HepG2 (cell line): ENCODE measurements at regions not wholly inside any gene's neighbourhood (a gene's known extent, or its start where the extent isn't known, plus 50 kb on each side); places are given as distances from the start of the nearest gene placed in this dataset.

Experiments used
- ATAC-seq: fragments of 200-7000 bp; cut with Tn5 transposase; 3 replicates; pipeline ENCODE4 v1.9.1; 2020; ENCODE audit warnings: mild to moderate bottlenecking, moderate library complexity
- BruUV-seq: library from RNA; stranded (reverse); fragments of 400-500 nt; replicated peaks from 2 replicates; lab custom pipeline; 2021; lab: Mats Ljungman, UMichigan
- CTCF ChIA-PET: fragments of 300-600 bp; formaldehyde crosslinking; extraction: SDS; loops from one replicate; lab custom pipeline; 2021; ENCODE audit warnings: low total read pairs, inconsistent platforms, low intra/inter-chr PET ratio; lab: Yijun Ruan, JAX
- POLR2A ChIA-PET: fragments of 350-600 bp; sonication (Branson Sonifier 250); formaldehyde crosslinking; loops from one replicate; lab custom pipeline; 2020; ENCODE audit warnings: antibody characterized with exemption, inconsistent platforms; lab: Yijun Ruan, JAX
- DNase-seq: peaks from one replicate; pipeline ENCODE4 v3.0.0-alpha.2; 2015; ENCODE audit warnings: low spot score
- FAIRE-seq: peaks from 3 replicates; lab custom pipeline; 2011; peaks lifted over from hg19 to GRCh38; lab: Jason Lieb, UNC
- H2AFZ ChIP-seq: one replicate; pipeline ENCODE4 v1.6.1; 2011; ENCODE audit warnings: low read length, inconsistent platforms
- H3K27ac ChIP-seq: fragments of 300-600 bp; 3 replicates; pipeline ENCODE4 v1.8.0; 2011; ENCODE audit warnings: mixed run types, mild to moderate bottlenecking, mixed read lengths, low read length, inconsistent platforms; ENCODE audit not compliant: insufficient read depth; ENCODE audit errors: extremely low read length
- H3K27me3 ChIP-seq, 2 experiments: fragments of 200-600 bp in 1 of 2; 2 replicates in 1 of 2; 3 replicates in 1 of 2; pipeline versions ENCODE4 v1.6.0 to v1.8.0; 2011; ENCODE audit warnings: low read length in 2 of 2, mild to moderate bottlenecking in 2 of 2, moderate library complexity in 2 of 2, inconsistent platforms in 1 of 2; ENCODE audit not compliant: insufficient read depth in 2 of 2, control insufficient read depth in 1 of 2
- H3K36me3 ChIP-seq, 2 experiments: fragments of 200-600 bp in 1 of 2; replicated peaks in 1 of 2; 2 replicates in 1 of 2; 3 replicates in 1 of 2; pipeline versions ENCODE4 v1.5.1 to v1.8.0; 2011; ENCODE audit warnings: low read length in 2 of 2, inconsistent platforms in 1 of 2; ENCODE audit not compliant: insufficient read depth in 2 of 2, control insufficient read depth in 1 of 2
- H3K4me1 ChIP-seq: 2 replicates; pipeline ENCODE4 v1.5.1; 2012; ENCODE audit warnings: low read length, inconsistent platforms; ENCODE audit not compliant: insufficient read depth
- H3K4me2 ChIP-seq: 2 replicates; pipeline ENCODE4 v1.6.0; 2011; ENCODE audit warnings: low read depth, low read length, inconsistent platforms
- H3K4me3 ChIP-seq, 3 experiments: fragments of 200-600 bp in 1 of 3; sonication (generic), shearing (Covaris generic) in 1 of 3; replicated peaks in 1 of 3; 2 replicates each; pipeline ENCODE4 v1.5.1; 2011 to 2016; ENCODE audit warnings: low read length in 3 of 3, inconsistent platforms in 2 of 3, low read depth in 2 of 3, mild to moderate bottlenecking in 2 of 3, control low read depth in 1 of 3, mixed read lengths in 1 of 3; ENCODE audit not compliant: insufficient read depth in 1 of 3
- H3K79me2 ChIP-seq: one replicate; pipeline ENCODE4 v1.6.1; 2011; ENCODE audit warnings: low read length, inconsistent platforms; ENCODE audit not compliant: insufficient read depth
- H3K9ac ChIP-seq: 2 replicates; pipeline ENCODE4 v1.6.0; 2011; ENCODE audit warnings: mild to moderate bottlenecking, low read depth, low read length, inconsistent platforms; ENCODE audit not compliant: insufficient read depth
- H3K9me3 ChIP-seq: 2 replicates; pipeline ENCODE4 v1.5.1; 2012; ENCODE audit warnings: mild to moderate bottlenecking, low read length
- H4K20me1 ChIP-seq: 2 replicates; pipeline ENCODE4 v1.6.0; 2011; ENCODE audit warnings: inconsistent platforms, mild to moderate bottlenecking, low read length, moderate library complexity; ENCODE audit not compliant: insufficient read depth
- HDAC1 ChIP-seq: sonication (generic); formaldehyde crosslinking; IDR thresholded peaks from 2 replicates; pipeline ENCODE4 v1.5.1; 2020; ENCODE audit warnings: mild to moderate bottlenecking, missing genetic modification reagents
- MTF1 ChIP-seq: sonication (generic); formaldehyde crosslinking; IDR thresholded peaks from 2 replicates; pipeline ENCODE4 v1.5.0; 2020; ENCODE audit warnings: missing genetic modification reagents
- NCOA5 ChIP-seq: sonication (generic); formaldehyde crosslinking; IDR thresholded peaks from 2 replicates; pipeline ENCODE4 v1.4.0; 2020; ENCODE audit warnings: missing genetic modification reagents
- NKX3-1 ChIP-seq: sonication (generic); formaldehyde crosslinking; IDR thresholded peaks from 2 replicates; pipeline ENCODE4 v1.5.0; 2020; ENCODE audit warnings: missing genetic modification reagents
- PTBP1 ChIP-seq: fragments of 200-400 bp; formaldehyde crosslinking; IDR thresholded peaks from 2 replicates; pipeline ENCODE4 v1.6.1; 2018; ENCODE audit warnings: low read length, low read depth; ENCODE audit not compliant: poor library complexity, severe bottlenecking
- RXRA ChIP-seq: sonication (generic); formaldehyde crosslinking; IDR thresholded peaks from 2 replicates; pipeline ENCODE4 v1.5.1; 2020; ENCODE audit warnings: missing genetic modification reagents
- SAFB2 ChIP-seq: sonication (generic); formaldehyde crosslinking; IDR thresholded peaks from 2 replicates; pipeline ENCODE4 v1.5.1; 2020; ENCODE audit warnings: missing genetic modification reagents, low read depth, mild to moderate bottlenecking, borderline replicate concordance
- SRSF1 ChIP-seq: fragments of 200-400 bp; formaldehyde crosslinking; optimal IDR thresholded peaks from 2 replicates; pipeline ENCODE3; 2017; ENCODE audit warnings: mild to moderate bottlenecking, low read depth, low read length, moderate library complexity
- ZBTB10 ChIP-seq: sonication (generic); formaldehyde crosslinking; IDR thresholded peaks from 2 replicates; pipeline ENCODE4 v1.4.0; 2020; ENCODE audit warnings: missing genetic modification reagents, borderline replicate concordance
- ZMYM4 ChIP-seq: sonication (generic); formaldehyde crosslinking; IDR thresholded peaks from 2 replicates; pipeline ENCODE4 v1.8.1; 2023; ENCODE audit warnings: mild to moderate bottlenecking, missing genetic modification reagents
- ZNF543 ChIP-seq: sonication (generic); formaldehyde crosslinking; IDR thresholded peaks from 2 replicates; pipeline ENCODE4 v1.4.0; 2020; ENCODE audit warnings: mild to moderate bottlenecking, missing genetic modification reagents
- ZNF572 ChIP-seq: sonication (generic); formaldehyde crosslinking; IDR thresholded peaks from 2 replicates; pipeline ENCODE4 v1.5.1; 2020; ENCODE audit warnings: mild to moderate bottlenecking, missing genetic modification reagents
- ZNF639 ChIP-seq: conservative IDR thresholded peaks from 2 replicates; pipeline ENCODE4 v1.6.1; 2018; ENCODE audit warnings: missing genetic modification reagents
- ZNF652 ChIP-seq: IDR thresholded peaks from 2 replicates; pipeline ENCODE4 v1.6.1; 2016; ENCODE audit warnings: low read depth, borderline replicate concordance
- ZNF724P ChIP-seq: sonication (generic); formaldehyde crosslinking; IDR thresholded peaks from 2 replicates; pipeline ENCODE4 v1.8.0; 2022; ENCODE audit warnings: missing genetic modification reagents, borderline replicate concordance
- ZNF773 ChIP-seq: sonication (generic); formaldehyde crosslinking; IDR thresholded peaks from 2 replicates; pipeline ENCODE4 v1.4.0; 2020; ENCODE audit warnings: missing genetic modification reagents, borderline replicate concordance
- WGBS: methylation state at CpG from one replicate; pipeline ENCODE4 v1.1.6; 2017; ENCODE audit warnings: low lambda C conversion rate; 5-methylcytosine and 5-hydroxymethylcytosine counted together
- in situ Hi-C: cut with HindIII; loops from 2 replicates; pipeline ENCODE4 v1.10.0; 2017; ENCODE audit warnings: low pct_unique_long_range_greater_than_20kb; ENCODE audit not compliant: extremely low pct_ligation_motif_present
- intact Hi-C: fragments of 100-400 bp; cut with micrococcal nuclease; formaldehyde crosslinking; loops from one replicate; pipeline ENCODE4 v1.10.0; 2022; ENCODE audit not compliant: unreplicated experiment

DNA sequence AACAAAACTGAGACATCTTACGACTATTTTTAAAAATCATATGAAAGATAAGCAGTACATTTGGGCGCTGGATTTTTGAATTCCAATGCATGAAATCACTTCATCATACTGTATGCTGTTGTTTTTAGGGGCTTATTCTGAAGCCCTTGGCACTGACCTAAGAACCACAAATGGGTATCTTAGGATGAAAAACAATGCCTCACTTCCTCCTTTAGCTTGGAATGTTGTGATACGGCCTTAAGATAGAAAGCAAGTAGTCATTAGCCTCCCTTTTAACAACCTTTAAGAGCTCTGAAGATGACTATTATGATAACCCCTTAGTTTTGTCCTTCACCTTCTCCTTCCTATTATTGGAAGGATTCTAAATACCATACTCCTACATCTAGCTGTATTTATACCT is 289.8 kb downstream of the ARPP21 start:
- in situ Hi-C loops (no loop called here), intact Hi-C loops (no loop called here)
- Histone ChIP-seq H4K20me1 (no peaks in the 10 kb centered on the region), H3K36me3 (no peaks in the 10 kb centered on the region), H3K79me2 (no peaks in the 10 kb centered on the region), H2AFZ (no peak overlapping the region), H3K9me3 (0 out of 2 replicates have a peak, but pooled peaks cover 4% of the 10 kb centered on the region), H3K27me3 (no peaks in the 10 kb centered on the region), H3K9ac (no peak overlapping the region), H3K4me3 (no peak overlapping the region), H3K4me1 (peaks cover 7% of the 10 kb centered on the region; the same call in 1 of the 2 replicates), H3K27ac (no peak overlapping the region), H3K4me2 (no peak overlapping the region)
- POLR2A ChIA-PET = no interaction called here
- no peak for FAIRE-seq
- 53% methylated on average over 3 of the region's 3 CpGs for WGBS
- DNase-seq = no peak
- no peak for ATAC-seq
- BruUV-seq = no TSS peak
- CTCF ChIA-PET = no interaction called here
- TF ChIP-seq ZNF639 (CRISPR knock-in tag) (no peak), ZNF773 (CRISPR knock-in tag) (no peak)

GRCh38 chr3:35931867-35932266 is 292.5 kb downstream of the ARPP21 start:
- no TSS peak for BruUV-seq
- H3K79me2 ChIP-seq = no peaks in the 10 kb centered on the region
- FAIRE-seq = no peak
- 0 out of 2 replicates have a peak, but pooled peaks cover 4% of the 10 kb centered on the region for H3K9me3 ChIP-seq
- no peak overlapping the region for H2AFZ ChIP-seq
- H3K4me1 ChIP-seq = peaks cover 7% of the 10 kb centered on the region; the same call in 1 of the 2 replicates
- CTCF ChIA-PET = no interaction called here
- POLR2A ChIA-PET = no interaction called here
- H3K27me3 ChIP-seq = no peaks in the 10 kb centered on the region
- no peak for ATAC-seq
- intact Hi-C loops (no loop called here), in situ Hi-C loops (no loop called here)
- no peaks in the 10 kb centered on the region for H4K20me1 ChIP-seq
- H3K27ac ChIP-seq = no peak overlapping the region
- no peak overlapping the region for H3K4me2 ChIP-seq
- H3K4me3 ChIP-seq = no peak overlapping the region
- 32% methylated on average over 1 of the region's 1 CpG for WGBS
- DNase-seq = no peak
- H3K9ac ChIP-seq = no peak overlapping the region
- H3K36me3 ChIP-seq = no peaks in the 10 kb centered on the region
- no peak for TF ChIP-seq SAFB2 (CRISPR knock-in tag)
- TF ChIP-seq PTBP1 = no peak
- TF ChIP-seq SRSF1 = no peak
- TF ChIP-seq ZNF724P (CRISPR knock-in tag) = no peak
- TF ChIP-seq ZNF543 (CRISPR knock-in tag) = no peak
- TF ChIP-seq NCOA5 = no peak
- TF ChIP-seq RXRA (CRISPR knock-in tag) = no peak
- TF ChIP-seq ZNF572 = no peak
- TF ChIP-seq ZNF652 = no peak
- no peak for TF ChIP-seq MTF1 (CRISPR knock-in tag)
- TF ChIP-seq HDAC1 (CRISPR knock-in tag) = no peak
- TF ChIP-seq ZMYM4 (CRISPR knock-in tag) = no peak
- no peak for TF ChIP-seq ZBTB10 (CRISPR knock-in tag)
- no peak for TF ChIP-seq NKX3-1 (CRISPR knock-in tag)
